GM10266 (cell line): ENCODE measurements at regions not wholly inside any gene's neighbourhood (a gene's known extent, or its start where the extent isn't known, plus 50 kb on each side); places are given as distances from the start of the nearest gene placed in this dataset.

ENCODE experiments used
- DNase-seq: peaks from one replicate; pipeline ENCODE4 v3.0.0; 2012; ENCODE audit errors: extremely low spot score
- CTCF ChIP-seq: IDR thresholded peaks from 2 replicates; pipeline ENCODE4 v1.5.1; 2012; ENCODE audit warnings: mild to moderate bottlenecking, low read depth; ENCODE audit not compliant: control insufficient read depth, insufficient read depth; ENCODE audit errors: missing control alignments

- no peak for DNase-seq
- TF ChIP-seq CTCF: no peak
These were observed 192.6 kb downstream of the RAP2B start for GRCh38 chr3:153354641-153355040.

GRCh38 chr3:153355559-153355958 lies 193.5 kb downstream of the RAP2B start:
- TF ChIP-seq CTCF: no peak
- DNase-seq: no peak

- no peak for TF ChIP-seq CTCF
- DNase-seq: no peak
These were observed 194.9 kb downstream of the RAP2B start for GRCh38 chr3:153356908-153357307.

GRCh38 chr3:153357436-153357835 lies 195.4 kb downstream of the RAP2B start:
- no peak for DNase-seq
- TF ChIP-seq CTCF: no peak

GRCh38 chr3:153369561-153370374 lies 207.7 kb downstream of the RAP2B start:
- no peak for TF ChIP-seq CTCF
- no peak for DNase-seq

- no peak for DNase-seq
These were observed 208.7 kb downstream of the RAP2B start for GRCh38 chr3:153370680-153371079.

More at GRCh38 chr3:153370680-153371079, 208.7 kb downstream of the RAP2B start:
- TF ChIP-seq CTCF: no peak
